K562 (cell line): ENCODE measurements at regions not wholly inside any gene's neighbourhood (a gene's known extent, or its start where the extent isn't known, plus 50 kb on each side); places are given as distances from the start of the nearest gene placed in this dataset.
A peak's percentile ranks its signal among the peaks of the same experiment; 100 is the strongest.

Experiments used
- ATAC-seq: fragments of 200-7000 bp; cut with Tn5 transposase; 3 replicates; pipeline ENCODE4 v1.9.1; 2020; ENCODE audit warnings: moderate library complexity
- BruUV-seq: library from RNA; stranded (reverse); fragments of 400-500 nt; replicated peaks from 2 replicates; lab custom pipeline; 2021; lab: Mats Ljungman, UMichigan
- CTCF ChIA-PET: fragments of 300-600 bp; formaldehyde crosslinking; extraction: SDS; loops from one replicate; lab custom pipeline; 2021; ENCODE audit warnings: low intra/inter-chr PET ratio; lab: Yijun Ruan, JAX
- POLR2A ChIA-PET: fragments of 300-600, 350-650 bp; sonication (Branson Sonifier 250); formaldehyde crosslinking; extraction: SDS; loops from one replicate; lab custom pipeline; 2021; ENCODE audit warnings: antibody characterized with exemption, inconsistent platforms; lab: Yijun Ruan, JAX
- DNase-seq, 4 experiments: peaks; one replicate each; pipeline versions ENCODE4 v3.0.0 to v3.0.0-alpha.2; 2011 to 2018; ENCODE audit warnings: low spot score in 3 of 4, mixed read lengths in 3 of 4; ENCODE audit errors: extremely low read depth in 1 of 4
- FAIRE-seq: peaks from 2 replicates; lab custom pipeline; 2011; peaks lifted over from hg19 to GRCh38; lab: Jason Lieb, UNC
- H2AFZ ChIP-seq: 2 replicates; pipeline ENCODE4 v1.6.0; 2011; ENCODE audit warnings: low read depth, low read length, control low read depth, inconsistent platforms
- H3K27ac ChIP-seq: fragments of 200-600 bp; 3 replicates; pipeline ENCODE4 v1.8.0; 2011; ENCODE audit warnings: low read depth, mild to moderate bottlenecking, control low read depth, inconsistent platforms, low read length, moderate library complexity, mixed read lengths; ENCODE audit errors: extremely low read depth
- H3K27me3 ChIP-seq, 2 experiments: fragments of 300-600 bp in 1 of 2; 2 replicates in 1 of 2; 3 replicates in 1 of 2; pipeline versions ENCODE4 v1.6.0 to v1.8.0; 2011; ENCODE audit warnings: inconsistent platforms in 2 of 2, low read length in 2 of 2, mild to moderate bottlenecking in 1 of 2, mixed read lengths in 1 of 2, moderate library complexity in 1 of 2; ENCODE audit not compliant: control insufficient read depth in 2 of 2, insufficient read depth in 2 of 2
- H3K36me3 ChIP-seq: fragments of 300-600 bp; 3 replicates; pipeline ENCODE4 v1.8.0; 2011; ENCODE audit warnings: mild to moderate bottlenecking, low read length, inconsistent platforms; ENCODE audit not compliant: control insufficient read depth, insufficient read depth
- H3K4me1 ChIP-seq, 2 experiments: fragments of 200-600 bp in 1 of 2; replicated peaks in 1 of 2; 2 replicates in 1 of 2; 3 replicates in 1 of 2; pipeline versions ENCODE4 v1.5.1 to v1.8.0; 2011; ENCODE audit warnings: inconsistent platforms in 2 of 2, low read length in 2 of 2, mild to moderate bottlenecking in 1 of 2, mixed read lengths in 1 of 2, moderate library complexity in 1 of 2; ENCODE audit not compliant: control insufficient read depth in 2 of 2, insufficient read depth in 2 of 2
- H3K4me2 ChIP-seq: 2 replicates; pipeline ENCODE4 v1.6.1; 2011; ENCODE audit warnings: low read length, control low read depth, inconsistent platforms, mixed read lengths; ENCODE audit not compliant: insufficient read depth
- H3K4me3 ChIP-seq: fragments of 200-600 bp; sonication (generic), shearing (Covaris generic); 2 replicates; pipeline ENCODE4 v1.5.1; 2016; ENCODE audit warnings: control low read depth, inconsistent platforms
- H3K79me2 ChIP-seq: fragments of 200-600 bp; 3 replicates; pipeline ENCODE4 v1.8.0; 2011; ENCODE audit warnings: low read length, inconsistent platforms; ENCODE audit not compliant: control insufficient read depth, insufficient read depth
- H3K9ac ChIP-seq, 2 experiments: 2 replicates each; pipeline versions ENCODE4 v1.6.0 to v1.6.1; 2011; ENCODE audit warnings: low read depth in 2 of 2, low read length in 2 of 2, control low read depth in 1 of 2, inconsistent platforms in 1 of 2, mild to moderate bottlenecking in 1 of 2, mixed read lengths in 1 of 2; ENCODE audit not compliant: insufficient read depth in 1 of 2
- H3K9me1 ChIP-seq: one replicate; pipeline ENCODE4 v1.6.0; 2011; ENCODE audit warnings: inconsistent platforms, mild to moderate bottlenecking, low read length, moderate library complexity; ENCODE audit not compliant: control insufficient read depth, insufficient read depth
- H3K9me3 ChIP-seq: replicated peaks from 2 replicates; pipeline ENCODE4 v1.5.1; 2011; ENCODE audit warnings: low read depth, low read length, inconsistent platforms; ENCODE audit not compliant: control insufficient read depth, insufficient read depth
- H4K20me1 ChIP-seq: replicated peaks from 2 replicates; pipeline ENCODE4 v1.6.1; 2011; ENCODE audit warnings: low read length, inconsistent platforms, mixed read lengths; ENCODE audit not compliant: control insufficient read depth, insufficient read depth
- BCOR ChIP-seq: fragments of 450-650 bp; IDR thresholded peaks from 2 replicates; pipeline ENCODE4 v1.6.1; 2016
- KDM1A ChIP-seq, 2 experiments: fragments of 450-650 bp; IDR thresholded peaks; 2 replicates each; pipeline ENCODE4 v1.6.1; 2016; ENCODE audit warnings: mild to moderate bottlenecking in 2 of 2
- RBM25 ChIP-seq: fragments of 200-400 bp; formaldehyde crosslinking; IDR thresholded peaks from 2 replicates; pipeline ENCODE4 v1.6.1; 2018; ENCODE audit warnings: low read length, low read depth, moderate library complexity; ENCODE audit not compliant: severe bottlenecking
- TSC22D4 ChIP-seq: fragments of 450-650 bp; IDR thresholded peaks from 2 replicates; pipeline ENCODE4 v1.6.1; 2016; ENCODE audit warnings: missing genetic modification characterization, missing biosample characterization, control low read depth
- USF2 ChIP-seq: sonication (generic); formaldehyde crosslinking; IDR thresholded peaks from 2 replicates; pipeline ENCODE4 v1.5.0; 2020; ENCODE audit warnings: missing genetic modification reagents
- ZNF146 ChIP-seq: IDR thresholded peaks from one replicate; pipeline ENCODE4 v1.6.1; 2018; ENCODE audit warnings: missing compliant biosample characterization; ENCODE audit not compliant: unreplicated experiment
- WGBS: fragments of 100-300 bp; shearing (Covaris generic); methylation state at CpG from one replicate; pipeline ENCODE4 v1.1.6; 2016; ENCODE audit warnings: low coverage, mixed read lengths; ENCODE audit not compliant: insufficient coverage; ENCODE audit errors: missing lambda C conversion rate; 5-methylcytosine and 5-hydroxymethylcytosine counted together
- in situ Hi-C: fragments of 300-500 bp; cut with MboI; formaldehyde crosslinking; loops from 4 replicates; pipeline ENCODE4 v1.15.0; 2018; ENCODE audit warnings: inconsistent platforms, mixed read lengths
- intact Hi-C: fragments of 100-400 bp; cut with micrococcal nuclease; formaldehyde crosslinking; loops from 2 replicates; pipeline ENCODE4 v1.14.2; 2022

- H3K36me3 ChIP-seq, result no peaks in the 10 kb centered on the region
- ChIA-PET POLR2A (no interaction called here), CTCF (no interaction called here)
- no peak overlapping the region for H3K4me2 ChIP-seq
- no peak overlapping the region for H3K4me3 ChIP-seq
- H3K9me3 ChIP-seq, result 0 out of 2 replicates have a peak, but pooled peaks cover 2% of the 10 kb centered on the region
- WGBS, result 43% methylated on average over 1 of the region's 2 CpGs
- no peak overlapping the region for H3K9ac ChIP-seq
- in situ Hi-C loops (no loop called here), intact Hi-C loops (no loop called here)
- no peaks in the 10 kb centered on the region for H3K27me3 ChIP-seq
- no peak overlapping the region for H2AFZ ChIP-seq
- no TSS peak for BruUV-seq
- peaks cover 0 to 8% of the 10 kb centered on the region in 2 experiments; a peak in 3 of 5 replicates for H3K4me1 ChIP-seq
- H3K79me2 ChIP-seq, result no peaks in the 10 kb centered on the region
- ATAC-seq (no peak), DNase-seq (no peak), FAIRE-seq (no peak)
- no peaks in the 10 kb centered on the region for H3K9me1 ChIP-seq
- TF ChIP-seq RBM25 (peak; percentile 45), TSC22D4 (tag) (no peak), USF2 (CRISPR knock-in tag) (no peak), BCOR (peak; percentile 50; the same call in 1 of the 2 replicates), ZNF146 (peak; percentile 86), KDM1A (IDR thresholded peaks at IDR 0.05) (0 out of 4 replicates have a peak, but pooled peaks of 1 of the 2 experiments have one; percentile 19)
- H4K20me1 ChIP-seq, result no peaks in the 10 kb centered on the region
- H3K27ac ChIP-seq, result no peak overlapping the region
Measured at GRCh38 chr7:12917801-12918200, 230.4 kb downstream of the ARL4A start.
